Kidney epithelial cell (primary cell): ENCODE measurements at regions not wholly inside any gene's neighbourhood (a gene's known extent, or its start where the extent isn't known, plus 50 kb on each side); places are given as distances from the start of the nearest gene placed in this dataset.
A peak's percentile ranks its signal among the peaks of the same experiment; 100 is the strongest.

Experiments used
- DNase-seq: peaks from one replicate; pipeline ENCODE4 v3.0.0-alpha.2; 2010; ENCODE audit warnings: low read depth
- H3K27me3 ChIP-seq: 2 replicates; pipeline ENCODE4 v1.6.0; 2011; ENCODE audit warnings: low read length; ENCODE audit not compliant: control insufficient read depth, insufficient read depth
- H3K36me3 ChIP-seq: 2 replicates; pipeline ENCODE4 v1.5.1; 2011; ENCODE audit warnings: low read length; ENCODE audit not compliant: control insufficient read depth, insufficient read depth
- H3K4me3 ChIP-seq: 2 replicates; pipeline ENCODE4 v1.5.1; 2011; ENCODE audit warnings: low read depth, mild to moderate bottlenecking, control low read depth, low read length
- CTCF ChIP-seq: IDR thresholded peaks from 2 replicates; pipeline ENCODE4 v1.5.1; 2011; ENCODE audit warnings: mild to moderate bottlenecking, moderate library complexity, low read length, control low read depth, inconsistent platforms; ENCODE audit not compliant: insufficient read depth, poor library complexity, severe bottlenecking

- no peak for TF ChIP-seq CTCF
- DNase-seq = no peak
- H3K27me3 ChIP-seq = no peaks in the 10 kb centered on the region
- H3K36me3 ChIP-seq = no peaks in the 10 kb centered on the region
- no peak overlapping the region for H3K4me3 ChIP-seq
These were observed 543.0 kb upstream of the B3GALT2 start for GRCh38 chr1:193729429-193729828.

- H3K36me3 ChIP-seq = no peaks in the 10 kb centered on the region
- TF ChIP-seq CTCF = no peak
- H3K4me3 ChIP-seq = no peak overlapping the region
- no peaks in the 10 kb centered on the region for H3K27me3 ChIP-seq
- no peak for DNase-seq
These were observed 541.4 kb upstream of the B3GALT2 start for GRCh38 chr1:193727850-193728249.

GRCh38 chr1:193726722-193727121 is 540.3 kb upstream of the B3GALT2 start:
- no peak for TF ChIP-seq CTCF
- H3K27me3 ChIP-seq = no peaks in the 10 kb centered on the region
- no peak overlapping the region for H3K4me3 ChIP-seq
- no peaks in the 10 kb centered on the region for H3K36me3 ChIP-seq
- no peak for DNase-seq

DNA sequence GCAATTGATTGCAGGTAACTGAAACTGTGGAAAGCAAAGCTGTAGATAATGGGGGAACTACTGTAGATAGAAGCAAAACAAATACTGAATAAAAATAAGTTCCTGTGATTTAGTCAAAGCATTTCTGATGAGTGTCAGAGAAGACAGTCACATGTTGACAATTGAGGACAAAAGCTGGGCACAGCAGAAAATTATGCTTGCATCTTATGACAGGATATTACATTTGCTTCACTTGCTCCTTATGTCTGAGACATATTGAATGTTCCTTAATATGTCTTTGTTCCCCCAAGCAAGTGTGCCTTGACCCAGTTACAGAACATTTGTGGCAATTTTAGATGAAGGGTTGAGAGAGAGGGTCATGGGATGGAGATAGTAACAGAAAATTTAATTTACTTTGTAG is 526.0 kb upstream of the B3GALT2 start:
- no peak for DNase-seq
- Histone ChIP-seq H3K27me3 (no peaks in the 10 kb centered on the region), H3K4me3 (no peak overlapping the region), H3K36me3 (no peaks in the 10 kb centered on the region)
- TF ChIP-seq CTCF = no peak

- no peak for TF ChIP-seq CTCF
- Histone ChIP-seq H3K36me3 (no peaks in the 10 kb centered on the region), H3K27me3 (no peaks in the 10 kb centered on the region), H3K4me3 (no peak overlapping the region)
- no peak for DNase-seq
These were observed 523.2 kb upstream of the B3GALT2 start for GRCh38 chr1:193709607-193710006.

DNA sequence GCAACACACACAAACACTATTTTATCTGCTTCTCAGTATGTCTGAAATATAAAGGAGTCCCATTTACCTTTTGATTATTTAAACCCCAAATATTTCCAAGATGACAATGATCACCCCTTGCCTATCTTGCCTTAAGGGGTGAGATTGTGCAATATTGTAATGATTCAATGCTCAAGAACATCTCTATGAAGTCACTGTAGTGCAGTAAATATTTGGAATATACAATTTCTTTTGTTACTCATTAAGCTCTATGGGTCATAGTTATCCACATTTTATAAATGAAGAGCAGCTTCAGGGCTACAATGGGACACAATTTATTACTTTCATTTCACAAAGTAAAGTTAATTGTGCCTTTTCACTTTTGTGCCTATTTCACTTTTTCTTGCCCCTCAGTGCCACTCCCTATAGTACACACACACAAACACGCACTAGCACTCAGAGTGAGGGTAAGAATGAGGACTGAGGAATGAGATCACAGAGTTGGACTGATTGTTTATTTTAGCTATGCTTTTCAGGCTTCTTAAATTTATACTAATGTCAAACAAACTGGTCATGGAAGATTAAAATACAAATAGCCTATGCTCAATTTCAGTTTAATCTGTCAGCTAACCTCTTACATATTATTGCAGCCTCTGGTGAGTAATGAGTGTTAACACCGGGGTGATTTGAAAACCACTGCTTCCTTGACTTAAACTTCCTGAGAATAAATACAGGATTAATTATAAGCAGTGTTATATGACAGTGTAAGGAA is 521.0 kb upstream of the B3GALT2 start:
- no peaks in the 10 kb centered on the region for H3K27me3 ChIP-seq
- no peak for TF ChIP-seq CTCF
- DNase-seq = peak; percentile 7
- H3K36me3 ChIP-seq = no peaks in the 10 kb centered on the region
- H3K4me3 ChIP-seq = no peak overlapping the region
